ENCODE measurements at regions not wholly inside any gene's neighbourhood (a gene's known extent, or its start where the extent isn't known, plus 50 kb on each side); places are given as distances from the start of the nearest gene placed in this dataset.
"Not testable (repeated sequence)": the region's sequence is repeated elsewhere in the genome, so short reads cannot be mapped to it uniquely, and the experiment has no call there.

- DNase-seq, result no peak
Measured at GRCh38 chr4:148634476-148634875, 192.3 kb upstream of the NR3C2 start.

- no peak for DNase-seq
Measured at GRCh38 chr4:148633720-148634119, 191.5 kb upstream of the NR3C2 start.

- DNase-seq, result no peak
Measured at GRCh38 chr4:148632476-148632875, 190.3 kb upstream of the NR3C2 start.

- DNase-seq, result no peak
Measured at GRCh38 chr4:148630051-148630450, 187.8 kb upstream of the NR3C2 start.

GRCh38 chr4:148618856-148619255 is 176.6 kb upstream of the NR3C2 start:
- DNase-seq, result no peak

- DNase-seq, result no peak
Measured at GRCh38 chr4:148608968-148609367, 166.8 kb upstream of the NR3C2 start.

- not testable (repeated sequence) for DNase-seq
Measured at GRCh38 chr4:148598418-148599207, 156.4 kb upstream of the NR3C2 start.

GRCh38 chr4:148589182-148589581 is 147.0 kb upstream of the NR3C2 start:
- no peak for DNase-seq

- DNase-seq, result no peak
Measured at GRCh38 chr4:148575577-148575976, 133.4 kb upstream of the NR3C2 start.

GRCh38 chr4:148574911-148575310 is 132.7 kb upstream of the NR3C2 start:
- DNase-seq, result no peak

- DNase-seq, result no peak
Measured at GRCh38 chr4:148574502-148574901, 132.3 kb upstream of the NR3C2 start.

- DNase-seq, result no peak
Measured at GRCh38 chr4:148574066-148574465, 131.9 kb upstream of the NR3C2 start.

GRCh38 chr4:148573296-148573695 is 131.1 kb upstream of the NR3C2 start:
- DNase-seq, result no peak

- no peak for DNase-seq
Measured at GRCh38 chr4:148565801-148566200, 123.6 kb upstream of the NR3C2 start.

- no peak for DNase-seq
Measured at GRCh38 chr4:148563684-148564083, 121.5 kb upstream of the NR3C2 start.

- DNase-seq, result no peak
Measured at GRCh38 chr4:148561467-148561866, 119.3 kb upstream of the NR3C2 start.

GRCh38 chr4:148557793-148558192 is 115.6 kb upstream of the NR3C2 start:
- DNase-seq, result no peak

GRCh38 chr4:148550788-148551187 is 108.6 kb upstream of the NR3C2 start:
- DNase-seq, result no peak

- DNase-seq, result no peak
Measured at GRCh38 chr4:148542922-148543623, 100.9 kb upstream of the NR3C2 start.

- no peak for DNase-seq
Measured at GRCh38 chr4:148540622-148541326, 98.6 kb upstream of the NR3C2 start.

GRCh38 chr4:148539387-148539786 is 97.2 kb upstream of the NR3C2 start:
- no peak for DNase-seq

GRCh38 chr4:148533851-148534250 is 91.6 kb upstream of the NR3C2 start:
- not testable (repeated sequence) for DNase-seq

GRCh38 chr4:148530114-148530513 is 87.9 kb upstream of the NR3C2 start:
- no peak for DNase-seq

- DNase-seq, result no peak
Measured at GRCh38 chr4:148527571-148527970, 85.4 kb upstream of the NR3C2 start.

Data from GF-D8 (cell line).